Liver (tissue), 8 donors: ENCODE measurements at regions not wholly inside any gene's neighbourhood (a gene's known extent, or its start where the extent isn't known, plus 50 kb on each side); places are given as distances from the start of the nearest gene placed in this dataset.

Experiments
- DNase-seq: peaks from one replicate; pipeline ENCODE4 v3.0.0-alpha.2; 2017; ENCODE audit warnings: low spot score
- H3K27ac ChIP-seq, 2 donors: one replicate each; pipeline ENCODE4 v1.7.0; 2013; ENCODE audit warnings: inconsistent platforms in 2 of 2, low read length in 2 of 2, control low read depth in 1 of 2, low read depth in 1 of 2, mild to moderate bottlenecking in 1 of 2
- H3K27me3 ChIP-seq, 4 donors: one replicate each; pipeline versions ENCODE4 v1.6.1 to v1.7.0; 2013; ENCODE audit warnings: low read length in 3 of 4, inconsistent platforms in 1 of 4, mild to moderate bottlenecking in 1 of 4, moderate library complexity in 1 of 4; ENCODE audit not compliant: control insufficient read depth in 4 of 4, insufficient read depth in 4 of 4
- H3K36me3 ChIP-seq, 4 donors: one replicate each; pipeline versions ENCODE4 v1.6.1 to v1.7.0; 2013; ENCODE audit warnings: low read length in 3 of 4, mild to moderate bottlenecking in 3 of 4, low read depth in 1 of 4, moderate library complexity in 1 of 4; ENCODE audit not compliant: control insufficient read depth in 4 of 4, insufficient read depth in 3 of 4
- H3K4me1 ChIP-seq, 4 donors: one replicate each; pipeline versions ENCODE4 v1.6.1 to v1.7.0; 2013; ENCODE audit warnings: low read length in 3 of 4, mild to moderate bottlenecking in 3 of 4, moderate library complexity in 1 of 4; ENCODE audit not compliant: control insufficient read depth in 4 of 4, insufficient read depth in 4 of 4
- H3K4me3 ChIP-seq, 3 donors: one replicate each; pipeline versions ENCODE4 v1.6.1 to v1.7.0; 2013; ENCODE audit warnings: low read length in 3 of 3, control low read depth in 1 of 3, low read depth in 1 of 3, mild to moderate bottlenecking in 1 of 3
- H3K9ac ChIP-seq, 2 donors: one replicate each; pipeline ENCODE4 v1.7.0; 2013; ENCODE audit warnings: low read length in 2 of 2, mild to moderate bottlenecking in 2 of 2, moderate library complexity in 2 of 2, control low read depth in 1 of 2, low read depth in 1 of 2
- H3K9me3 ChIP-seq, 4 donors: one replicate each; pipeline versions ENCODE4 v1.6.1 to v1.7.0; 2013; ENCODE audit warnings: low read length in 3 of 4; ENCODE audit not compliant: control insufficient read depth in 4 of 4
- EGR1 ChIP-seq, 2 donors: IDR thresholded peaks; 2 replicates each; pipeline ENCODE4 v1.6.1; 2016 to 2018; ENCODE audit warnings: antibody characterized with exemption in 2 of 2, low read depth in 2 of 2
- FOXA1 ChIP-seq: IDR thresholded peaks from 2 replicates; pipeline ENCODE4 v1.6.1; 2016; ENCODE audit warnings: antibody characterized with exemption
- FOXA2 ChIP-seq: IDR thresholded peaks from 2 replicates; pipeline ENCODE4 v1.6.1; 2016; ENCODE audit warnings: antibody characterized with exemption
- GABPA ChIP-seq, 2 donors: IDR thresholded peaks in 1 of 2; conservative IDR thresholded peaks in 1 of 2; 2 replicates each; pipeline ENCODE4 v1.6.1; 2016; ENCODE audit warnings: antibody characterized with exemption in 2 of 2, mild to moderate bottlenecking in 1 of 2, moderate library complexity in 1 of 2
- HNF4A ChIP-seq, 2 donors: conservative IDR thresholded peaks; 2 replicates each; pipeline ENCODE4 v1.6.1; 2016; ENCODE audit warnings: antibody characterized with exemption in 2 of 2, mild to moderate bottlenecking in 2 of 2
- HNF4G ChIP-seq: IDR thresholded peaks from 2 replicates; pipeline ENCODE4 v1.6.1; 2016; ENCODE audit warnings: antibody characterized with exemption
- JUND ChIP-seq, 2 donors: IDR thresholded peaks; 2 replicates each; pipeline ENCODE4 v1.6.1; 2016; ENCODE audit warnings: antibody characterized with exemption in 2 of 2
- RAD21 ChIP-seq, 2 donors: IDR thresholded peaks; 2 replicates each; pipeline ENCODE4 v1.6.1; 2016; ENCODE audit warnings: antibody characterized with exemption in 2 of 2, mild to moderate bottlenecking in 2 of 2
- RXRA ChIP-seq, 2 donors: IDR thresholded peaks; 2 replicates each; pipeline ENCODE4 v1.6.1; 2017 to 2018; ENCODE audit warnings: antibody characterized with exemption in 2 of 2, mild to moderate bottlenecking in 1 of 2
- SP1 ChIP-seq: IDR thresholded peaks from 2 replicates; pipeline ENCODE4 v1.6.1; 2018; ENCODE audit warnings: antibody characterized with exemption, mild to moderate bottlenecking
- TAF1 ChIP-seq: conservative IDR thresholded peaks from 2 replicates; pipeline ENCODE4 v1.6.1; 2016; ENCODE audit warnings: antibody characterized with exemption, mild to moderate bottlenecking
- YY1 ChIP-seq: IDR thresholded peaks from 2 replicates; pipeline ENCODE4 v1.6.1; 2016; ENCODE audit warnings: antibody characterized with exemption, mild to moderate bottlenecking
- WGBS: extraction: QIAGEN DNeasy Blood & Tissue Kit; methylation state at CpG from one replicate; pipeline ENCODE4 v1.1.7; 2013; 5-methylcytosine and 5-hydroxymethylcytosine counted together
- TF ChIP-seq, protein P1 (sequence below): IDR thresholded peaks from 2 replicates; pipeline ENCODE4 v1.6.1; 2016; ENCODE audit warnings: antibody characterized with exemption
- TF ChIP-seq, protein P2 (sequence below): fragments of 150-350 bp; IDR thresholded peaks from 2 replicates; pipeline ENCODE4 v1.5.1; 2017; ENCODE audit warnings: improper control_type of control experiment, low read depth, low read length; ENCODE audit not compliant: missing input control
- TF ChIP-seq, protein P3 (sequence below): IDR thresholded peaks from 2 replicates; pipeline ENCODE4 v1.6.1; 2016; ENCODE audit warnings: antibody characterized with exemption
- TF ChIP-seq, protein P4 (sequence below): IDR thresholded peaks from 2 replicates; pipeline ENCODE4 v1.6.1; 2016; ENCODE audit warnings: antibody characterized with exemption, mild to moderate bottlenecking
- donor health status: healthy.
- donor health status: healthy.
- donor health status: healthy.
- donor health status: healthy.
- donor health status: healthy.

DNA sequence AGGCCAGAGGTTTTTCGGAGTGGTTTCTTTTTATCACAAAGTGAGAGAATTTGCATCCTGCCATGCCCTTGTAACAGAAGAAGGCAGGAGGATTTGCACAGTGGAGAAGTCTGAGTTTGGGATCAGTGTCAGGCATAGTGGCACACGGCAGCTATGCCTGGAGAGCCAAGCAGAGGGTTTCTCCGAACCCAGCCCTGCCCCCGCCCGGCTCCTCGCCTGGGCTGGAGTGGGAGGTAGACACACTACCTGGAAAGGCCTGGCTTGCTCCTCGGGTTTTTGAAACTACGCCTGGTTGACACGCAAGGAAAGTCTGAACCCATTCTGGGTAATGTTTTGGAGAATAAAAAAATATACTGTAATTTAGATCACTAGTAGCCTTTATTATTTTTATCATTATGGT is 1653.6 kb upstream of the TENM3 start:
- no peak overlapping the region for H3K9ac ChIP-seq
- WGBS: 79% methylated on average over 9 of the region's 9 CpGs
- no peak for DNase-seq

DNA sequence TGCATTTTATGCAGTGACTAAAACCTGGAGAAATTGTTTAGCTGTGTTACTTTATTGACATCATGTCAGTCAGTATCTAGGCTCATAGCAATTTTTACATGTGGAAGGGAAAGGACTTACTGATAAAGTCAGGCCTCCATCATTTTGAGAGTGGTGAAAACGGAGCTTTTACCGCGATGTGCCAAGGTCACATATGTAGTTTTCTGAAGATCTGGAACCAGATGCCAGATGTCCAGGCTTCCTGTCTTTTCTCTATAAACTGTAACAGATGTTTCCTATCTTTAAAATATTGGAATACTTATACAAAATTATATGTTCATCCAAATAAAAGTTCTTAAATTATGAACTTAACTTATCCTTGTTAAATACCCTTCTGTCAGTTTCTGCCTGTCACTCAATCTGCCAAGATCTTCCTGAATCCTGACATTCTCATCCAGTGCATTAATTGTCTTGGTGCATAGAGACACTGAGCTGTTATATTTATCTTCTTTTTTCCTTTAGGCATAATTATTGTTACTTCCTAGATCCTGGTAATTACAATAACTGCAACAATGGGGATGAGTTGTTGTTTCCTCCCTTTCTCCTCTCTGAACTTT is 1646.2 kb upstream of the TENM3 start:
- no peaks in the 10 kb centered on the region for H3K36me3 ChIP-seq
- H3K9ac ChIP-seq: no peak overlapping the region
- no peaks in the 10 kb centered on the region for H3K9me3 ChIP-seq
- H3K27me3 ChIP-seq: no peaks in the 10 kb centered on the region
- TF ChIP-seq, protein P1, sequence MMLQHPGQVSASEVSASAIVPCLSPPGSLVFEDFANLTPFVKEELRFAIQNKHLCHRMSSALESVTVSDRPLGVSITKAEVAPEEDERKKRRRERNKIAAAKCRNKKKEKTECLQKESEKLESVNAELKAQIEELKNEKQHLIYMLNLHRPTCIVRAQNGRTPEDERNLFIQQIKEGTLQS: no peak
- TF ChIP-seq FOXA2: no peak
- no peak for TF ChIP-seq RAD21 (IDR thresholded peaks at IDR 0.05)
- TF ChIP-seq FOXA1: no peak
- no peak for TF ChIP-seq YY1
- TF ChIP-seq, protein P2, sequence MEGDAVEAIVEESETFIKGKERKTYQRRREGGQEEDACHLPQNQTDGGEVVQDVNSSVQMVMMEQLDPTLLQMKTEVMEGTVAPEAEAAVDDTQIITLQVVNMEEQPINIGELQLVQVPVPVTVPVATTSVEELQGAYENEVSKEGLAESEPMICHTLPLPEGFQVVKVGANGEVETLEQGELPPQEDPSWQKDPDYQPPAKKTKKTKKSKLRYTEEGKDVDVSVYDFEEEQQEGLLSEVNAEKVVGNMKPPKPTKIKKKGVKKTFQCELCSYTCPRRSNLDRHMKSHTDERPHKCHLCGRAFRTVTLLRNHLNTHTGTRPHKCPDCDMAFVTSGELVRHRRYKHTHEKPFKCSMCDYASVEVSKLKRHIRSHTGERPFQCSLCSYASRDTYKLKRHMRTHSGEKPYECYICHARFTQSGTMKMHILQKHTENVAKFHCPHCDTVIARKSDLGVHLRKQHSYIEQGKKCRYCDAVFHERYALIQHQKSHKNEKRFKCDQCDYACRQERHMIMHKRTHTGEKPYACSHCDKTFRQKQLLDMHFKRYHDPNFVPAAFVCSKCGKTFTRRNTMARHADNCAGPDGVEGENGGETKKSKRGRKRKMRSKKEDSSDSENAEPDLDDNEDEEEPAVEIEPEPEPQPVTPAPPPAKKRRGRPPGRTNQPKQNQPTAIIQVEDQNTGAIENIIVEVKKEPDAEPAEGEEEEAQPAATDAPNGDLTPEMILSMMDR: no peak
- TF ChIP-seq, protein P3, sequence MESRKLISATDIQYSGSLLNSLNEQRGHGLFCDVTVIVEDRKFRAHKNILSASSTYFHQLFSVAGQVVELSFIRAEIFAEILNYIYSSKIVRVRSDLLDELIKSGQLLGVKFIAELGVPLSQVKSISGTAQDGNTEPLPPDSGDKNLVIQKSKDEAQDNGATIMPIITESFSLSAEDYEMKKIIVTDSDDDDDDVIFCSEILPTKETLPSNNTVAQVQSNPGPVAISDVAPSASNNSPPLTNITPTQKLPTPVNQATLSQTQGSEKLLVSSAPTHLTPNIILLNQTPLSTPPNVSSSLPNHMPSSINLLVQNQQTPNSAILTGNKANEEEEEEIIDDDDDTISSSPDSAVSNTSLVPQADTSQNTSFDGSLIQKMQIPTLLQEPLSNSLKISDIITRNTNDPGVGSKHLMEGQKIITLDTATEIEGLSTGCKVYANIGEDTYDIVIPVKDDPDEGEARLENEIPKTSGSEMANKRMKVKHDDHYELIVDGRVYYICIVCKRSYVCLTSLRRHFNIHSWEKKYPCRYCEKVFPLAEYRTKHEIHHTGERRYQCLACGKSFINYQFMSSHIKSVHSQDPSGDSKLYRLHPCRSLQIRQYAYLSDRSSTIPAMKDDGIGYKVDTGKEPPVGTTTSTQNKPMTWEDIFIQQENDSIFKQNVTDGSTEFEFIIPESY: no peak
- no peak for TF ChIP-seq GABPA (IDR thresholded peaks at IDR 0.05 in 1 of 2, conservative IDR thresholded peaks at IDR 0.05 in 1 of 2)
- TF ChIP-seq HNF4G: no peak
- no peak for TF ChIP-seq JUND (IDR thresholded peaks at IDR 0.05)
- no peak for TF ChIP-seq SP1
- TF ChIP-seq EGR1 (IDR thresholded peaks at IDR 0.05; ENCODE audit: low read depth in 2 of 2): no peak
- TF ChIP-seq RXRA (IDR thresholded peaks at IDR 0.05): no peak
- TF ChIP-seq, protein P4, sequence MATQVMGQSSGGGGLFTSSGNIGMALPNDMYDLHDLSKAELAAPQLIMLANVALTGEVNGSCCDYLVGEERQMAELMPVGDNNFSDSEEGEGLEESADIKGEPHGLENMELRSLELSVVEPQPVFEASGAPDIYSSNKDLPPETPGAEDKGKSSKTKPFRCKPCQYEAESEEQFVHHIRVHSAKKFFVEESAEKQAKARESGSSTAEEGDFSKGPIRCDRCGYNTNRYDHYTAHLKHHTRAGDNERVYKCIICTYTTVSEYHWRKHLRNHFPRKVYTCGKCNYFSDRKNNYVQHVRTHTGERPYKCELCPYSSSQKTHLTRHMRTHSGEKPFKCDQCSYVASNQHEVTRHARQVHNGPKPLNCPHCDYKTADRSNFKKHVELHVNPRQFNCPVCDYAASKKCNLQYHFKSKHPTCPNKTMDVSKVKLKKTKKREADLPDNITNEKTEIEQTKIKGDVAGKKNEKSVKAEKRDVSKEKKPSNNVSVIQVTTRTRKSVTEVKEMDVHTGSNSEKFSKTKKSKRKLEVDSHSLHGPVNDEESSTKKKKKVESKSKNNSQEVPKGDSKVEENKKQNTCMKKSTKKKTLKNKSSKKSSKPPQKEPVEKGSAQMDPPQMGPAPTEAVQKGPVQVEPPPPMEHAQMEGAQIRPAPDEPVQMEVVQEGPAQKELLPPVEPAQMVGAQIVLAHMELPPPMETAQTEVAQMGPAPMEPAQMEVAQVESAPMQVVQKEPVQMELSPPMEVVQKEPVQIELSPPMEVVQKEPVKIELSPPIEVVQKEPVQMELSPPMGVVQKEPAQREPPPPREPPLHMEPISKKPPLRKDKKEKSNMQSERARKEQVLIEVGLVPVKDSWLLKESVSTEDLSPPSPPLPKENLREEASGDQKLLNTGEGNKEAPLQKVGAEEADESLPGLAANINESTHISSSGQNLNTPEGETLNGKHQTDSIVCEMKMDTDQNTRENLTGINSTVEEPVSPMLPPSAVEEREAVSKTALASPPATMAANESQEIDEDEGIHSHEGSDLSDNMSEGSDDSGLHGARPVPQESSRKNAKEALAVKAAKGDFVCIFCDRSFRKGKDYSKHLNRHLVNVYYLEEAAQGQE: no peak
- TF ChIP-seq HNF4A (conservative IDR thresholded peaks at IDR 0.05): no peak
- no peak for TF ChIP-seq TAF1
- DNase-seq: no peak
- 57% methylated on average over 3 of the region's 3 CpGs for WGBS
- no peak overlapping the region for H3K4me3 ChIP-seq
- H3K4me1 ChIP-seq: no peaks in the 10 kb centered on the region
- no peak overlapping the region for H3K27ac ChIP-seq

More for the DNA sequence above, 1653.6 kb upstream of the TENM3 start:
- no peak for TF ChIP-seq HNF4G
- TF ChIP-seq TAF1: no peak
- TF ChIP-seq SP1: no peak
- TF ChIP-seq, protein P2: no peak
- Histone ChIP-seq H3K36me3 (no peaks in the 10 kb centered on the region), H3K4me1 (no peaks in the 10 kb centered on the region), H3K27me3 (peaks cover 0 to 3% (median 0%) of the 10 kb centered on the region in 4 donors), H3K27ac (no peak overlapping the region), H3K4me3 (no peak overlapping the region), H3K9me3 (no peaks in the 10 kb centered on the region)
